ENCODE measurements at regions not wholly inside any gene's neighbourhood (a gene's known extent, or its start where the extent isn't known, plus 50 kb on each side); places are given as distances from the start of the nearest gene placed in this dataset.

GRCh38 chr12:46884362-46884761 is 58.6 kb upstream of the SLC38A4 start:
- TF ChIP-seq CTCF (IDR thresholded peaks at IDR 0.05 in 2 of 3, conservative IDR thresholded peaks at IDR 0.05 in 1 of 3; ENCODE audit: borderline replicate concordance in 1 of 3, insufficient read depth in 1 of 3, low read depth in 2 of 3, low read length in 2 of 3) (no peak), EZH2phosphoT487 (IDR thresholded peaks at IDR 0.05; ENCODE audit: borderline replicate concordance) (no peak), EGR1 (IDR thresholded peaks at IDR 0.05; ENCODE audit: low read depth) (no peak)
